ENCODE measurements at regions not wholly inside any gene's neighbourhood (a gene's known extent, or its start where the extent isn't known, plus 50 kb on each side); places are given as distances from the start of the nearest gene placed in this dataset.

DNA sequence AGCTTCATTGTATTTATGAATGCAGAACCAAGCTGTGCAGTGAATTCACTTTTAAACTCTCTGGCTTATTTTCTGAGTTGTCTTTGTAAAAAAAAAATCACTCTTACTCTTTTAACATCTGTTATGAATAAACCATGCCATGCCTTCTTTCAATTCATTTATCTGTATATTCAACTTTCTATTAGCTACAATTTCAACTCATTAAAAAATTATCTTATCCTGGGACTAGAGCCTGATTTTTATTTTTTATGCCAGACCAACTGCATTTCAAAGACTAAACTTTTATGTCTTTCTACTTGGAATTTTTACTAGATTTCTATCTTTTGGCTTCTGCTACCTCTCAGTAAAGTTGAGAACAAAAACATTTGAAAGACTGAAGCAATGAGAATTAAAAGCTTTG, 342.7 kb downstream of the DEPDC1B start:
- H3K9ac ChIP-seq (ENCODE audit: low read length in 2 of 2): no peak overlapping the region
- no peaks in the 10 kb centered on the region for H3K27me3 ChIP-seq (ENCODE audit: control insufficient read depth in 1 of 2, insufficient read depth in 2 of 2, low read length in 2 of 2)
- H3K36me3 ChIP-seq (ENCODE audit: control insufficient read depth in 2 of 2, insufficient read depth in 2 of 2, low read length in 2 of 2): no peaks in the 10 kb centered on the region
- H3K9me3 ChIP-seq (ENCODE audit: control insufficient read depth in 2 of 2, low read length in 2 of 2): no peaks in the 10 kb centered on the region
- H3K4me3 ChIP-seq (ENCODE audit: low read length in 2 of 2): no peak overlapping the region
- peaks cover 6% of the 10 kb centered on the region for H3K4me1 ChIP-seq (ENCODE audit: control insufficient read depth, insufficient read depth, low read length)
- H3K27ac ChIP-seq (ENCODE audit: low read length): no peak overlapping the region

GRCh38 chr5:60356745-60357144, 343.2 kb downstream of the DEPDC1B start:
- Histone ChIP-seq H3K36me3 (ENCODE audit: control insufficient read depth in 2 of 2, insufficient read depth in 2 of 2, low read length in 2 of 2) (no peaks in the 10 kb centered on the region), H3K27me3 (ENCODE audit: control insufficient read depth in 1 of 2, insufficient read depth in 2 of 2, low read length in 2 of 2) (no peaks in the 10 kb centered on the region), H3K9me3 (ENCODE audit: control insufficient read depth in 2 of 2, low read length in 2 of 2) (no peaks in the 10 kb centered on the region), H3K9ac (ENCODE audit: low read length in 2 of 2) (no peak overlapping the region), H3K4me3 (ENCODE audit: low read length in 2 of 2) (no peak overlapping the region), H3K4me1 (ENCODE audit: control insufficient read depth, insufficient read depth, low read length) (peaks cover 6% of the 10 kb centered on the region), H3K27ac (ENCODE audit: low read length) (no peak overlapping the region)

DNA sequence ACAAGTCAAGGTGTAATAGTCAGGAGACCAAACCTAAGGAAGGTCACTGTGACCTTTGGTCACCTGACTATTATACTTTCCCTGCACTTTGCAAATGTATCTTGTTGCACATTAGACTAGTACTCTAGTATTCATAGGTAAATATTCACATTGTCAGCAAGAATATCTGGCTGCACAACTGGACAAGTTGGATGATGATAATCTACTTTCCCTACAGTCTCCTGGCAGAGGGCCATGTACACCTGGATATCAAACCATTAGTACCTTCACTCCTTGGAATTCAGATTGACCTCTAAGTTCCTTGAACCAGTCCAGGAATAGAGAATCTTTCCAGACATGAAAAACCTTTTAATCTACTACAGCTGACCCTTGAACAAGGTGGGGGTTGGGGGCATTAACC, 344.8 kb downstream of the DEPDC1B start:
- Histone ChIP-seq H3K4me3 (ENCODE audit: low read length in 2 of 2) (no peak overlapping the region), H3K36me3 (ENCODE audit: control insufficient read depth in 2 of 2, insufficient read depth in 2 of 2, low read length in 2 of 2) (no peaks in the 10 kb centered on the region), H3K27ac (ENCODE audit: low read length) (no peak overlapping the region), H3K9me3 (ENCODE audit: control insufficient read depth in 2 of 2, low read length in 2 of 2) (no peaks in the 10 kb centered on the region), H3K4me1 (ENCODE audit: control insufficient read depth, insufficient read depth, low read length) (peaks cover 6% of the 10 kb centered on the region), H3K9ac (ENCODE audit: low read length in 2 of 2) (no peak overlapping the region), H3K27me3 (ENCODE audit: control insufficient read depth in 1 of 2, insufficient read depth in 2 of 2, low read length in 2 of 2) (no peaks in the 10 kb centered on the region)

GRCh38 chr5:60354311-60354710, 345.7 kb downstream of the DEPDC1B start:
- no peak overlapping the region for H3K27ac ChIP-seq (ENCODE audit: low read length)
- H3K9ac ChIP-seq (ENCODE audit: low read length in 2 of 2): no peak overlapping the region
- H3K9me3 ChIP-seq (ENCODE audit: control insufficient read depth in 2 of 2, low read length in 2 of 2): no peaks in the 10 kb centered on the region
- H3K27me3 ChIP-seq (ENCODE audit: control insufficient read depth in 1 of 2, insufficient read depth in 2 of 2, low read length in 2 of 2): no peaks in the 10 kb centered on the region
- peaks cover 6% of the 10 kb centered on the region for H3K4me1 ChIP-seq (ENCODE audit: control insufficient read depth, insufficient read depth, low read length)
- H3K36me3 ChIP-seq (ENCODE audit: control insufficient read depth in 2 of 2, insufficient read depth in 2 of 2, low read length in 2 of 2): no peaks in the 10 kb centered on the region
- no peak overlapping the region for H3K4me3 ChIP-seq (ENCODE audit: low read length in 2 of 2)

DNA sequence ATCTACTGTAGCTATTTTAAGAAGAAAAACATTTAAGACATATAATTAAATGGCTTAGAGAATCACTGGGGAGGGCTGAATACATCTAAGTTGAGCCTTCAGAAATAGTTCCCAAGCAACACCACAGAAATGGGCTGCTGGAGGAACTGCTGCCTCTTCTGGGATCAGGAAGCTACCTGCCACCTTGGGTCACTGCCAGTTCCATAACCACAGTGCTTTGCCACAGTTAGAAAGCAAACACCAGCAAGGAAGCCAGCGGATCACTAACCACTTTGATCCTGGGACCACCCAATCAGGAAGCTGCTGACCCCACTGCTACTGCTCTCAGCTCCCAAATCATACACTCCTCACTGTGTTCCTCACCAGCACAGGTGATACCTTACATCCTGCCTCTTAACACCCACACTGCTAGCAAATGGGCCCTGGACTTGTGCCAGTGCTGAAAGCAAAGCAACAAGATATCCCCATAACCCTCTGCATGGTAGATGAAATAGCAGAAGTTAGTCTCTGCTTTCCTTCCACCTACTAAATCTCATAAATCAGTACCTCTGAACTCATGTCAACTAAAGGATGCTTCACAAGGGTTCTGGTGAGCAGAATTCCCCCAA, 346.9 kb downstream of the DEPDC1B start:
- Histone ChIP-seq H3K9me3 (ENCODE audit: control insufficient read depth in 2 of 2, low read length in 2 of 2) (no peaks in the 10 kb centered on the region), H3K27me3 (ENCODE audit: control insufficient read depth in 1 of 2, insufficient read depth in 2 of 2, low read length in 2 of 2) (no peaks in the 10 kb centered on the region), H3K9ac (ENCODE audit: low read length in 2 of 2) (no peak overlapping the region), H3K36me3 (ENCODE audit: control insufficient read depth in 2 of 2, insufficient read depth in 2 of 2, low read length in 2 of 2) (no peaks in the 10 kb centered on the region), H3K27ac (ENCODE audit: low read length) (no peak overlapping the region), H3K4me3 (ENCODE audit: low read length in 2 of 2) (no peak overlapping the region), H3K4me1 (ENCODE audit: control insufficient read depth, insufficient read depth, low read length) (peaks cover 6% of the 10 kb centered on the region)

- H3K27ac ChIP-seq (ENCODE audit: low read length): no peak overlapping the region
- no peak overlapping the region for H3K4me3 ChIP-seq (ENCODE audit: low read length in 2 of 2)
- no peaks in the 10 kb centered on the region for H3K9me3 ChIP-seq (ENCODE audit: control insufficient read depth in 2 of 2, low read length in 2 of 2)
- no peak overlapping the region for H3K9ac ChIP-seq (ENCODE audit: low read length in 2 of 2)
- H3K36me3 ChIP-seq (ENCODE audit: control insufficient read depth in 2 of 2, insufficient read depth in 2 of 2, low read length in 2 of 2): no peaks in the 10 kb centered on the region
- H3K27me3 ChIP-seq (ENCODE audit: control insufficient read depth in 1 of 2, insufficient read depth in 2 of 2, low read length in 2 of 2): no peaks in the 10 kb centered on the region
- H3K4me1 ChIP-seq (ENCODE audit: control insufficient read depth, insufficient read depth, low read length): no peaks in the 10 kb centered on the region
Measured at GRCh38 chr5:60350794-60351193, 349.2 kb downstream of the DEPDC1B start.

DNA sequence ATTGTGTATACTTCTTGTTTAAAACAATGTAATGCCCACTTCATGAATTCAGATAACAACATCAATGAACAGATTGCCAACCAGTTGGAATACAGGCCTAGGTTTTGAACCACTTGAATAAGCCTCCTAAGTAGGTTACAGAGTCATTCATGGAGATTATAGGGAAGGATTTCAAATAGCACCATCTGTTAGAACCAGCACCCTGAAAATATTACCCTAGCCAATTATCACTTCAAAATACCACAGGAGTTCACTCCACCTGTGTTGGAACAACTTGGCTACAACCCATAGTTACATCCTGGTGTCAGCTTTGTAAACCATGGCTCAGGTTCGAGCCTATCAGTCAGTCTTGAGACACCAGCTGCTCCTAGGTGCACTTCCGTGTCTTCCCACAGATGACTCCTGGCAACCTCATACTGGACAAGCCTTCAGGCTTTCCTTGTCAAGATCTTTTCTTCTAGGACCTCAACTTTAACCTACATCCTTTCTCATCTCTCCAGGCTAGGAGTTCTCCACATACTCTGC, 350.0 kb downstream of the DEPDC1B start:
- Histone ChIP-seq H3K36me3 (ENCODE audit: control insufficient read depth in 2 of 2, insufficient read depth in 2 of 2, low read length in 2 of 2) (no peaks in the 10 kb centered on the region), H3K4me3 (ENCODE audit: low read length in 2 of 2) (no peak overlapping the region), H3K9ac (ENCODE audit: low read length in 2 of 2) (no peak overlapping the region), H3K4me1 (ENCODE audit: control insufficient read depth, insufficient read depth, low read length) (no peaks in the 10 kb centered on the region), H3K9me3 (ENCODE audit: control insufficient read depth in 2 of 2, low read length in 2 of 2) (no peaks in the 10 kb centered on the region), H3K27ac (ENCODE audit: low read length) (no peak overlapping the region), H3K27me3 (ENCODE audit: control insufficient read depth in 1 of 2, insufficient read depth in 2 of 2, low read length in 2 of 2) (no peaks in the 10 kb centered on the region)

DNA sequence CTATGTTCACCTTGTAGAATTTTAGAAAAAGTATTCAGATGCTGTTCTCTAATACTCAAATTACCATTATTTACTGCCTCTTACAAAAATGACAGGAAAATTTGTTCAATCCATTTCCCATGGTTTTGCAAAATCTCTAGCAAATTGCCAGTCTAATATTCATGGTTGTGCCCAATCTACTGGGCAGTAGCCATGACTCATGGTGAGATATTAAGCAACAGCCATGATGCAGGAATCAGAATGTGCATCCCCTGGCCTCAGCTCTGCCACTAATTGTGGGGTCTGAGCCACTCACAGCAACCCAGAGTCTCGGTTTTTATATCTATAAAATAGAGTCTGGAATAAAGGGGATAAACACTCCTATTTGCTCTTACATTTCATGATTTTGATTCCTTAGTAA, 353.6 kb downstream of the DEPDC1B start:
- Histone ChIP-seq H3K27me3 (ENCODE audit: control insufficient read depth in 1 of 2, insufficient read depth in 2 of 2, low read length in 2 of 2) (no peaks in the 10 kb centered on the region), H3K4me1 (ENCODE audit: control insufficient read depth, insufficient read depth, low read length) (peaks cover 3% of the 10 kb centered on the region), H3K27ac (ENCODE audit: low read length) (no peak overlapping the region), H3K36me3 (ENCODE audit: control insufficient read depth in 2 of 2, insufficient read depth in 2 of 2, low read length in 2 of 2) (no peaks in the 10 kb centered on the region), H3K9ac (ENCODE audit: low read length in 2 of 2) (no peak overlapping the region), H3K9me3 (ENCODE audit: control insufficient read depth in 2 of 2, low read length in 2 of 2) (no peaks in the 10 kb centered on the region), H3K4me3 (ENCODE audit: low read length in 2 of 2) (no peak overlapping the region)

- Histone ChIP-seq H3K27me3 (ENCODE audit: control insufficient read depth in 1 of 2, insufficient read depth in 2 of 2, low read length in 2 of 2) (no peaks in the 10 kb centered on the region), H3K9me3 (ENCODE audit: control insufficient read depth in 2 of 2, low read length in 2 of 2) (no peaks in the 10 kb centered on the region), H3K27ac (ENCODE audit: low read length) (no peak overlapping the region), H3K4me1 (ENCODE audit: control insufficient read depth, insufficient read depth, low read length) (peaks cover 17% of the 10 kb centered on the region), H3K9ac (ENCODE audit: low read length in 2 of 2) (no peak overlapping the region), H3K36me3 (ENCODE audit: control insufficient read depth in 2 of 2, insufficient read depth in 2 of 2, low read length in 2 of 2) (no peaks in the 10 kb centered on the region), H3K4me3 (ENCODE audit: low read length in 2 of 2) (no peak overlapping the region)
Measured at GRCh38 chr5:60343102-60343501, 356.9 kb downstream of the DEPDC1B start.

DNA sequence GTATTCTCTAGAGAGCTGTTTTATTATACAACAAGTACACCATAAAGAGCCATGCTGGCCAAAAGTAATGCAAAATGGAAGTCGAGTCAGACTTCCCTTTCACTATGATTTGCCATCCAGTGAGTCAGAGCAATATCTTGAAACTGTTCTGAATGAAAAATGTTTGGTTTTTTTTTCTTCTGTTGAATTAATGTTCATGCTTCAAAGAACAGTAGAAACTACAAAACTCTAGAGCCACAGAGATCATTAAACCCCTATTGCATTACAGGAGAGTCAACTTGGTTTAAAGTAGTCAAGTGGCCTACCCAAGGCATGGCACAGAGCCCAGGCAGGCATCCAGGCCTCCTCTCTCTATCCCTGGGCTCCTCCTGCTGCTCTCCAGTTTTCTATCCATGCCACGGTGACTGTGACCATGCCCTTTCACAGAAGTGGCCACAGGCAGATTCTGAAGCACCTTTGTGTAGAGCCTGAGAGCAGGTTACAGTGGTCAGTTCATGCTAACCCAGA, 358.9 kb downstream of the DEPDC1B start:
- Histone ChIP-seq H3K9ac (ENCODE audit: low read length in 2 of 2) (no peak overlapping the region), H3K27me3 (ENCODE audit: control insufficient read depth in 1 of 2, insufficient read depth in 2 of 2, low read length in 2 of 2) (no peaks in the 10 kb centered on the region), H3K27ac (ENCODE audit: low read length) (peak overlapping the region; percentile 46), H3K4me3 (ENCODE audit: low read length in 2 of 2) (peak overlapping the region in 1 of 2 donors; percentile 23), H3K9me3 (ENCODE audit: control insufficient read depth in 2 of 2, low read length in 2 of 2) (no peaks in the 10 kb centered on the region), H3K4me1 (ENCODE audit: control insufficient read depth, insufficient read depth, low read length) (peaks cover 22% of the 10 kb centered on the region), H3K36me3 (ENCODE audit: control insufficient read depth in 2 of 2, insufficient read depth in 2 of 2, low read length in 2 of 2) (no peaks in the 10 kb centered on the region)

GRCh38 chr5:60340326-60340725, 359.6 kb downstream of the DEPDC1B start:
- peak overlapping the region in 1 of 2 donors; percentile 41 for H3K9ac ChIP-seq (ENCODE audit: low read length in 2 of 2)

More at GRCh38 chr5:60340326-60340725, 359.6 kb downstream of the DEPDC1B start:
- peaks cover 29% of the 10 kb centered on the region for H3K4me1 ChIP-seq (ENCODE audit: control insufficient read depth, insufficient read depth, low read length)
- no peaks in the 10 kb centered on the region for H3K36me3 ChIP-seq (ENCODE audit: control insufficient read depth in 2 of 2, insufficient read depth in 2 of 2, low read length in 2 of 2)
- H3K9me3 ChIP-seq (ENCODE audit: control insufficient read depth in 2 of 2, low read length in 2 of 2): no peaks in the 10 kb centered on the region
- H3K27me3 ChIP-seq (ENCODE audit: control insufficient read depth in 1 of 2, insufficient read depth in 2 of 2, low read length in 2 of 2): no peaks in the 10 kb centered on the region
- H3K27ac ChIP-seq (ENCODE audit: low read length): peak overlapping the region; percentile 86
- H3K4me3 ChIP-seq (ENCODE audit: low read length in 2 of 2): peak overlapping the region in 1 of 2 donors; percentile 30
